GM23248 (cell line): ENCODE measurements at regions not wholly inside any gene's neighbourhood (a gene's known extent, or its start where the extent isn't known, plus 50 kb on each side); places are given as distances from the start of the nearest gene placed in this dataset.

ENCODE experiments used
- EZH2 ChIP-seq: fragments of 200-600 bp; sonication (generic); IDR thresholded peaks from 2 replicates; pipeline ENCODE4 v1.6.1; 2018; ENCODE audit warnings: antibody characterized with exemption, mild to moderate bottlenecking; ENCODE audit not compliant: insufficient read depth, poor library complexity, severe bottlenecking
- EZH2phosphoT487 ChIP-seq: fragments of 200-600 bp; sonication (generic); IDR thresholded peaks from 2 replicates; pipeline ENCODE4 v1.6.1; 2018; ENCODE audit warnings: antibody characterized with exemption, moderate library complexity, mild to moderate bottlenecking, low read depth; ENCODE audit not compliant: insufficient read depth

GRCh38 chr3:88220126-88220525 is 70.4 kb downstream of the C3orf38 start:
- TF ChIP-seq EZH2phosphoT487 (no peak), EZH2 (no peak)
